ENCODE measurements at regions not wholly inside any gene's neighbourhood (a gene's known extent, or its start where the extent isn't known, plus 50 kb on each side); places are given as distances from the start of the nearest gene placed in this dataset.

GRCh38 chr15:47384341-47384740 is 333.0 kb upstream of the SEMA6D start:
- H3K36me3 ChIP-seq (ENCODE audit: control insufficient read depth, insufficient read depth, low read length, severe bottlenecking) = no peaks in the 10 kb centered on the region
- peak; percentile 89 for DNase-seq (ENCODE audit: low read depth)
- H3K4me3 ChIP-seq (ENCODE audit: low read length) = no peak overlapping the region

DNA sequence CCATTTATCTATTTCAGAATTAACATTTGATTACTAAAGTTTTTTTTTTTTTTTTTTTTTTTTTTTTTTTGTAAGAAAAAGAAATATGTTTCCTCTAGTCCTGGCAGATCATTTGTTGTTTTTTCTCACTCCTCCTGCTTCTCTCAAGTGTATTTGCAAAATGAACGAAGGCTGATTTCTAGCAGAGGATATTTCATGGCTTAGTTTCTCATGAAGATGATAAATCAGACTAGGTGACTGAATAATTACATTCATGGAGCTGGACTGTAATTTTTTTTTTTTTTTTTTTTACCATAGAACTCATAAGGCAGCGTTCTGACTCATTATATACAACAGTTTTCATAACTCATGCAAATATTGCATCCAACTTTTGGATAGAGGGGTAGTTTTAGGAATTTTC is 332.5 kb upstream of the SEMA6D start:
- Histone ChIP-seq H3K4me1 (ENCODE audit: control insufficient read depth, insufficient read depth, low read length) (peaks cover 12% of the 10 kb centered on the region), H3K9ac (ENCODE audit: low read length) (no peak overlapping the region), H3K27me3 (replicated peaks; ENCODE audit: control insufficient read depth, insufficient read depth, low read length) (no peaks in the 10 kb centered on the region), H3K9me3 (ENCODE audit: control insufficient read depth, low read length) (no peaks in the 10 kb centered on the region), H3K36me3 (ENCODE audit: control insufficient read depth, insufficient read depth, low read length, severe bottlenecking) (no peaks in the 10 kb centered on the region), H3K4me3 (ENCODE audit: low read length) (no peak overlapping the region)
- no peak for DNase-seq (ENCODE audit: low read depth)

More at GRCh38 chr15:47384341-47384740, 333.0 kb upstream of the SEMA6D start:
- peaks cover 12% of the 10 kb centered on the region for H3K4me1 ChIP-seq (ENCODE audit: control insufficient read depth, insufficient read depth, low read length)
- no peaks in the 10 kb centered on the region for H3K9me3 ChIP-seq (ENCODE audit: control insufficient read depth, low read length)
- H3K27me3 ChIP-seq (replicated peaks; ENCODE audit: control insufficient read depth, insufficient read depth, low read length) = no peaks in the 10 kb centered on the region
- peak overlapping the region; percentile 11 for H3K9ac ChIP-seq (ENCODE audit: low read length)

DNA sequence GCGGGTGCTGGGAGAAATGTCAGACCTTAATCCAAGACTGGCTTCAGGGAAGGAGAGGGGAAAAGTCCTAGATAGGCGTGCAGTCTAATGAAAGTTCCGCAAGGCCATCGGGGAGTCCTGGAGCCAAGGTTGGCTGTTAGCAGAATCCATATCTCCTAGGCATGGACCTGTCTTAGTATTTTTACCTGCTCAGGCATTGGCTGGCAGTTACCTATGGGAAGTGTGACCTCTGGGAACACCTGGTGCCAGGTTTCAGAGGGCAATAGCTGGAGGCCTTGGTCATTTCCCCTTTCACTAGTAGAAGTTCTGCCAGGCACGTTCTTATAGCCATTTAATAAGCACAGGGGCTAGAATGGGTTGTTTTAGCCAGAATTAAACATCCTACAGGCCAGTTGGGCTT is 330.8 kb upstream of the SEMA6D start:
- DNase-seq (ENCODE audit: low read depth) = no peak
- peaks cover 4% of the 10 kb centered on the region for H3K27me3 ChIP-seq (replicated peaks; ENCODE audit: control insufficient read depth, insufficient read depth, low read length)
- peaks cover 12% of the 10 kb centered on the region for H3K4me1 ChIP-seq (ENCODE audit: control insufficient read depth, insufficient read depth, low read length)

GRCh38 chr15:47388299-47388698 is 329.0 kb upstream of the SEMA6D start:
- no peak for DNase-seq (ENCODE audit: low read depth)
- no peak overlapping the region for H3K4me3 ChIP-seq (ENCODE audit: low read length)
- no peak overlapping the region for H3K9ac ChIP-seq (ENCODE audit: low read length)
- no peaks in the 10 kb centered on the region for H3K9me3 ChIP-seq (ENCODE audit: control insufficient read depth, low read length)
- no peaks in the 10 kb centered on the region for H3K36me3 ChIP-seq (ENCODE audit: control insufficient read depth, insufficient read depth, low read length, severe bottlenecking)
- peaks cover 4% of the 10 kb centered on the region for H3K27me3 ChIP-seq (replicated peaks; ENCODE audit: control insufficient read depth, insufficient read depth, low read length)
- H3K4me1 ChIP-seq (ENCODE audit: control insufficient read depth, insufficient read depth, low read length) = peaks cover 12% of the 10 kb centered on the region

More for the DNA sequence above, 330.8 kb upstream of the SEMA6D start:
- Histone ChIP-seq H3K9me3 (ENCODE audit: control insufficient read depth, low read length) (no peaks in the 10 kb centered on the region), H3K9ac (ENCODE audit: low read length) (no peak overlapping the region), H3K4me3 (ENCODE audit: low read length) (no peak overlapping the region), H3K36me3 (ENCODE audit: control insufficient read depth, insufficient read depth, low read length, severe bottlenecking) (no peaks in the 10 kb centered on the region)

DNA sequence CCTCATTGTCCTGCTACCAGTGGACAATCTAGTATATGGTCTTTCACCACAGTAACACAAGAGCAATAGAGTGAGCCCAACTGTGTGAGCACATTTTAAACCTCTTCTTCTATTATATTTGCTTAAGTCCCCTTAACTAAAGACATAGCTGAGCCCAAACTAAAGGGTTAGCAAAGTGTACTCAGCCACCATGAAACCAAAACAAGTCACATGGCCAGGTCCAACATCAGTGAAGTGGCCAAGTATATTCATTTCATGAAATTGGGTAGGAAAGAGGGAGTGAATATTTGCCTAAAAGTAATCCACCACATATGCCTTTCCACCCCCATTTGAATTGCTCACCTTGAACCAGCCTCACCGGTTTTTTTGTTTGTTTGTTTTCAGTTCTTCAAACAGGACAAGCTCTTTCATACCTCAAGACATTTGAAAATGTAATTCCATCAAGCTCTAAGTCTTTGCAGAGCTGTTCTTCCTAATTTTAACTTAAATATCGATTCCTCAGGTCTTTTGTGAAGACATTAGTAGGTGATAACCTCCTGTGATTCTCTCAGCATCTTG is 327.0 kb upstream of the SEMA6D start:
- Histone ChIP-seq H3K4me3 (ENCODE audit: low read length) (no peak overlapping the region), H3K36me3 (ENCODE audit: control insufficient read depth, insufficient read depth, low read length, severe bottlenecking) (no peaks in the 10 kb centered on the region), H3K9ac (ENCODE audit: low read length) (no peak overlapping the region), H3K9me3 (ENCODE audit: control insufficient read depth, low read length) (no peaks in the 10 kb centered on the region), H3K4me1 (ENCODE audit: control insufficient read depth, insufficient read depth, low read length) (no peaks in the 10 kb centered on the region), H3K27me3 (replicated peaks; ENCODE audit: control insufficient read depth, insufficient read depth, low read length) (peaks cover 7% of the 10 kb centered on the region)
- no peak for DNase-seq (ENCODE audit: low read depth)

- Histone ChIP-seq H3K4me3 (ENCODE audit: low read length) (no peak overlapping the region), H3K9ac (ENCODE audit: low read length) (no peak overlapping the region)
These were observed 323.0 kb upstream of the SEMA6D start for GRCh38 chr15:47394286-47394809.

GRCh38 chr15:47395076-47395475 is 322.2 kb upstream of the SEMA6D start:
- H3K27me3 ChIP-seq (replicated peaks; ENCODE audit: control insufficient read depth, insufficient read depth, low read length) = peaks cover 7% of the 10 kb centered on the region
- H3K9ac ChIP-seq (ENCODE audit: low read length) = no peak overlapping the region
- no peak for DNase-seq (ENCODE audit: low read depth)
- peaks cover 11% of the 10 kb centered on the region for H3K4me1 ChIP-seq (ENCODE audit: control insufficient read depth, insufficient read depth, low read length)
- H3K36me3 ChIP-seq (ENCODE audit: control insufficient read depth, insufficient read depth, low read length, severe bottlenecking) = no peaks in the 10 kb centered on the region
- H3K4me3 ChIP-seq (ENCODE audit: low read length) = no peak overlapping the region
- no peaks in the 10 kb centered on the region for H3K9me3 ChIP-seq (ENCODE audit: control insufficient read depth, low read length)

More at GRCh38 chr15:47394286-47394809, 323.0 kb upstream of the SEMA6D start:
- H3K27me3 ChIP-seq (replicated peaks; ENCODE audit: control insufficient read depth, insufficient read depth, low read length) = peaks cover 7% of the 10 kb centered on the region
- no peak for DNase-seq (ENCODE audit: low read depth)
- no peaks in the 10 kb centered on the region for H3K36me3 ChIP-seq (ENCODE audit: control insufficient read depth, insufficient read depth, low read length, severe bottlenecking)
- H3K4me1 ChIP-seq (ENCODE audit: control insufficient read depth, insufficient read depth, low read length) = peaks cover 11% of the 10 kb centered on the region
- no peaks in the 10 kb centered on the region for H3K9me3 ChIP-seq (ENCODE audit: control insufficient read depth, low read length)

- Histone ChIP-seq H3K27me3 (replicated peaks; ENCODE audit: control insufficient read depth, insufficient read depth, low read length) (peaks cover 4% of the 10 kb centered on the region), H3K4me1 (ENCODE audit: control insufficient read depth, insufficient read depth, low read length) (peaks cover 11% of the 10 kb centered on the region), H3K36me3 (ENCODE audit: control insufficient read depth, insufficient read depth, low read length, severe bottlenecking) (no peaks in the 10 kb centered on the region), H3K4me3 (ENCODE audit: low read length) (no peak overlapping the region), H3K9ac (ENCODE audit: low read length) (no peak overlapping the region), H3K9me3 (ENCODE audit: control insufficient read depth, low read length) (no peaks in the 10 kb centered on the region)
- no peak for DNase-seq (ENCODE audit: low read depth)
These were observed 319.6 kb upstream of the SEMA6D start for GRCh38 chr15:47397655-47398054.

DNA sequence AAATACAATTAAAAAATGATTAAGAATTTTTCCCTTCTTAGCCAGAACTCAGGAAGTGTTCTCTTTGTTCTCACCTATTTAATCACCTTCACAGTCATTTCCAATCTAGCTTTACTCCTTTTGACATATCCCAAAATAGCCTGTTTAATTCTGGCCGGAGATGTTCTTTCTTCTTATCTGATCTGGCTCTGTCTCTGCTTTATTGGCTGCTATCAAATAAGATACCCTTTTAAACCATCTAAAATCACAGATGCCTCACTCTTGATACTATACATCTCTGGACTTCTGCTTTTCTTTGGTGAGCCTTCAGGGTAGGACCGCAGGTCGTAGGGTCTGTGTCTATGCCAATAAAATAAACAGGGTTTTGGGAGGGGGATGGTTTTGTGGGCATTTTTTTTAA is 319.2 kb upstream of the SEMA6D start:
- H3K27me3 ChIP-seq (replicated peaks; ENCODE audit: control insufficient read depth, insufficient read depth, low read length) = peaks cover 7% of the 10 kb centered on the region
- no peaks in the 10 kb centered on the region for H3K9me3 ChIP-seq (ENCODE audit: control insufficient read depth, low read length)
- no peak overlapping the region for H3K4me3 ChIP-seq (ENCODE audit: low read length)
- H3K4me1 ChIP-seq (ENCODE audit: control insufficient read depth, insufficient read depth, low read length) = peaks cover 11% of the 10 kb centered on the region
- no peak overlapping the region for H3K9ac ChIP-seq (ENCODE audit: low read length)
- no peak for DNase-seq (ENCODE audit: low read depth)
- no peaks in the 10 kb centered on the region for H3K36me3 ChIP-seq (ENCODE audit: control insufficient read depth, insufficient read depth, low read length, severe bottlenecking)

DNA sequence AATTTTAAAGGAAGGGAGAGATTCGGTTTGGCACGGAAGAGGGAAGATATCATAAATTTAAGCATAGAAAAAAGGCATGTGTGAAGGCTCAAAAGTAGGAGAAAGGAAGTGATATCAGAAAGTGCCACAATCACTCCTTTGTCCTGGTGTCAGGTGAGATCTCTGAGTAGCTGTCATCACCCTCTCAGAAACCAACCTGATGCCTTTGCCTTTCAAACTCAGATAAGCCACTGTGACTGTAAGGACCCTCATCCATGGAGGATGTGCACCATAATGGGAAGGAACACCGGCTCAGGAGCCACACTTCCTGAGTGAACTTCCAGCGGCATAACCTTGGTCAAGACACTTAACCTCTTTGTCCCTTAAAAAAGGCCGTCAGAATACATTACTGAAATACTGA is 318.7 kb upstream of the SEMA6D start:
- Histone ChIP-seq H3K36me3 (ENCODE audit: control insufficient read depth, insufficient read depth, low read length, severe bottlenecking) (no peaks in the 10 kb centered on the region), H3K27me3 (replicated peaks; ENCODE audit: control insufficient read depth, insufficient read depth, low read length) (peaks cover 12% of the 10 kb centered on the region), H3K9me3 (ENCODE audit: control insufficient read depth, low read length) (no peaks in the 10 kb centered on the region), H3K4me3 (ENCODE audit: low read length) (no peak overlapping the region), H3K9ac (ENCODE audit: low read length) (no peak overlapping the region), H3K4me1 (ENCODE audit: control insufficient read depth, insufficient read depth, low read length) (peaks cover 11% of the 10 kb centered on the region)
- DNase-seq (ENCODE audit: low read depth) = no peak

GRCh38 chr15:47399100-47399499 is 318.2 kb upstream of the SEMA6D start:
- no peaks in the 10 kb centered on the region for H3K9me3 ChIP-seq (ENCODE audit: control insufficient read depth, low read length)
- no peak overlapping the region for H3K4me3 ChIP-seq (ENCODE audit: low read length)
- H3K9ac ChIP-seq (ENCODE audit: low read length) = no peak overlapping the region
- peaks cover 16% of the 10 kb centered on the region for H3K27me3 ChIP-seq (replicated peaks; ENCODE audit: control insufficient read depth, insufficient read depth, low read length)
- H3K36me3 ChIP-seq (ENCODE audit: control insufficient read depth, insufficient read depth, low read length, severe bottlenecking) = no peaks in the 10 kb centered on the region
- H3K4me1 ChIP-seq (ENCODE audit: control insufficient read depth, insufficient read depth, low read length) = peaks cover 11% of the 10 kb centered on the region
- DNase-seq (ENCODE audit: low read depth) = peak; percentile 34

DNA sequence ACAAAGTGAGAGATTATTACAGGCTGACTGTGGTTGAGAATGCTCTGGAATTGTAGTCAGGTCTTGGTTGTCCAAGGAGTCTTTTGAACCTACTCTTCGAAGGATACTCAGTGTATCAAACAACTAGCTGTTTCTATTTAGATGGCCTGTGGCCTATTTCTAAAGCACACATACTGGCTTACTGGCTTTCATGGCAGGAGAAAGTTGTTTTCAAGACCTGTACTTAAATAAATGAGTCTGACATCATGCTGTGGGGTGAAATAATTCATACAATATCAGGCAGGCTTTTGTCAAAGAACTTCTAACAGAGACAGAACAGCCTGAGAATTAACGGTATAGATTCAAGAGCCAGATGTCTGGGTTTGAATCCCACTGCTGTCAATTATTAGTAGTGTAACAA is 316.7 kb upstream of the SEMA6D start:
- Histone ChIP-seq H3K9ac (ENCODE audit: low read length) (no peak overlapping the region), H3K36me3 (ENCODE audit: control insufficient read depth, insufficient read depth, low read length, severe bottlenecking) (no peaks in the 10 kb centered on the region), H3K4me1 (ENCODE audit: control insufficient read depth, insufficient read depth, low read length) (peaks cover 11% of the 10 kb centered on the region), H3K27me3 (replicated peaks; ENCODE audit: control insufficient read depth, insufficient read depth, low read length) (peaks cover 27% of the 10 kb centered on the region), H3K4me3 (ENCODE audit: low read length) (no peak overlapping the region), H3K9me3 (ENCODE audit: control insufficient read depth, low read length) (no peaks in the 10 kb centered on the region)
- DNase-seq (ENCODE audit: low read depth) = no peak

Measured in adipocyte (in vitro differentiated cells).